ENCODE measurements at regions not wholly inside any gene's neighbourhood (a gene's known extent, or its start where the extent isn't known, plus 50 kb on each side); places are given as distances from the start of the nearest gene placed in this dataset.

DNA sequence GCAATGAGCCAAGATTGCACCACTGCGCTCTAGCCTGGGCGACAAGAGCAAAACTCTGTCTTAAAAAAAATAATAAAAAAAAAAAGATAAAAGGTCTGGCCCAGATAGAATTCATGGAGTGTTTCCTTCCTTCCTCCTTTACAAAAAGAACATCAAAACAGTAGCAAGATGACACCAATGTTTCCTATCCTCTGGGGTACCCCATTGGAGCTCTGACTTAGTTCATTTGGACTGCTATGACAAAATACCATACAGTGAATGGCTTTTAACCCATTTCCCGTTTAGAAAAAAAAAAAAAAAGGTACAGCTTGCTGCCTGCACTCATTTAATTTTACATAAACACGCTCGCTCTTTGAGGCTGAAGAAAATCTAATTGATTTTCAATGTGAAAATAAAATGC is 89.9 kb upstream of the PRKX start:
- TF ChIP-seq, protein P1, sequence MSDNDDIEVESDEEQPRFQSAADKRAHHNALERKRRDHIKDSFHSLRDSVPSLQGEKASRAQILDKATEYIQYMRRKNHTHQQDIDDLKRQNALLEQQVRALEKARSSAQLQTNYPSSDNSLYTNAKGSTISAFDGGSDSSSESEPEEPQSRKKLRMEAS (IDR thresholded peaks at IDR 0.05; ENCODE audit: low read depth, low read length), result no peak
- TF ChIP-seq, protein P2, sequence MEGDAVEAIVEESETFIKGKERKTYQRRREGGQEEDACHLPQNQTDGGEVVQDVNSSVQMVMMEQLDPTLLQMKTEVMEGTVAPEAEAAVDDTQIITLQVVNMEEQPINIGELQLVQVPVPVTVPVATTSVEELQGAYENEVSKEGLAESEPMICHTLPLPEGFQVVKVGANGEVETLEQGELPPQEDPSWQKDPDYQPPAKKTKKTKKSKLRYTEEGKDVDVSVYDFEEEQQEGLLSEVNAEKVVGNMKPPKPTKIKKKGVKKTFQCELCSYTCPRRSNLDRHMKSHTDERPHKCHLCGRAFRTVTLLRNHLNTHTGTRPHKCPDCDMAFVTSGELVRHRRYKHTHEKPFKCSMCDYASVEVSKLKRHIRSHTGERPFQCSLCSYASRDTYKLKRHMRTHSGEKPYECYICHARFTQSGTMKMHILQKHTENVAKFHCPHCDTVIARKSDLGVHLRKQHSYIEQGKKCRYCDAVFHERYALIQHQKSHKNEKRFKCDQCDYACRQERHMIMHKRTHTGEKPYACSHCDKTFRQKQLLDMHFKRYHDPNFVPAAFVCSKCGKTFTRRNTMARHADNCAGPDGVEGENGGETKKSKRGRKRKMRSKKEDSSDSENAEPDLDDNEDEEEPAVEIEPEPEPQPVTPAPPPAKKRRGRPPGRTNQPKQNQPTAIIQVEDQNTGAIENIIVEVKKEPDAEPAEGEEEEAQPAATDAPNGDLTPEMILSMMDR (IDR thresholded peaks at IDR 0.05 in 2 of 3, conservative IDR thresholded peaks at IDR 0.05 in 1 of 3; ENCODE audit: control insufficient read depth in 2 of 3, extremely low read depth in 1 of 3, insufficient read depth in 1 of 3, low read depth in 3 of 3, low read length in 3 of 3), result no peak
- TF ChIP-seq EGR1 (IDR thresholded peaks at IDR 0.05; ENCODE audit: borderline replicate concordance in 1 of 2, low read depth in 2 of 2, low read length in 2 of 2) (no peak), RFX5 (IDR thresholded peaks at IDR 0.05; ENCODE audit: low read depth, low read length) (no peak), GABPA (IDR thresholded peaks at IDR 0.05; ENCODE audit: low read depth) (no peak), BRCA1 (IDR thresholded peaks at IDR 0.05; ENCODE audit: low read depth, low read length) (no peak), JUND (IDR thresholded peaks at IDR 0.05; ENCODE audit: low read depth, low read length) (no peak), SIX5 (IDR thresholded peaks at IDR 0.05; ENCODE audit: low read depth, low read length, severe bottlenecking) (no peak), TAF1 (IDR thresholded peaks at IDR 0.05; ENCODE audit: borderline replicate concordance, low read depth, low read length) (no peak), RAD21 (IDR thresholded peaks at IDR 0.05; ENCODE audit: insufficient read depth, low read depth, low read length) (no peak), YY1 (IDR thresholded peaks at IDR 0.05; ENCODE audit: low read depth, low read length) (no peak)
- TF ChIP-seq, protein P3, sequence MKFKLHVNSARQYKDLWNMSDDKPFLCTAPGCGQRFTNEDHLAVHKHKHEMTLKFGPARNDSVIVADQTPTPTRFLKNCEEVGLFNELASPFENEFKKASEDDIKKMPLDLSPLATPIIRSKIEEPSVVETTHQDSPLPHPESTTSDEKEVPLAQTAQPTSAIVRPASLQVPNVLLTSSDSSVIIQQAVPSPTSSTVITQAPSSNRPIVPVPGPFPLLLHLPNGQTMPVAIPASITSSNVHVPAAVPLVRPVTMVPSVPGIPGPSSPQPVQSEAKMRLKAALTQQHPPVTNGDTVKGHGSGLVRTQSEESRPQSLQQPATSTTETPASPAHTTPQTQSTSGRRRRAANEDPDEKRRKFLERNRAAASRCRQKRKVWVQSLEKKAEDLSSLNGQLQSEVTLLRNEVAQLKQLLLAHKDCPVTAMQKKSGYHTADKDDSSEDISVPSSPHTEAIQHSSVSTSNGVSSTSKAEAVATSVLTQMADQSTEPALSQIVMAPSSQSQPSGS (IDR thresholded peaks at IDR 0.05; ENCODE audit: low read length), result no peak

Data from GM12878 (cell line).